ENCODE measurements at regions not wholly inside any gene's neighbourhood (a gene's known extent, or its start where the extent isn't known, plus 50 kb on each side); places are given as distances from the start of the nearest gene placed in this dataset.

DNA sequence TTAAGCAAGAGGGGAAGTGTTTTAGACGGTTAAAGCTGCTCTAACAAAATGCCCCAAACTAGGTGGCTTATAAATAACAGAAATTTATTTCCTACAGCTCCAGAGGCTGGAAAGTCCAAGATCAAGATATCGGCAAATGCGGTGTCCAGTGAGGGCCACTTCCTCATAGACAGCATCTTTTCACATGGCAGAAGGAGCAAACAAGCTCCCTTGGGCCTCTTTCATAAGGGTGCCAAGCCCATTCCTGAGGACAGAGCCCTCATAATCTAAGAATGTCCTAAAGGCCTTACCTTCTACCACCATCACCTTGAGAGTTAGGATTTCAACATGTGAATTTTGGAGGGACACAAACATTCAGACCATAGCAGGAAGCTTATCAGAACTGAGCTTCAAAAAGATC lies 57.3 kb upstream of the PPP1CB start:
- Mint-ChIP-seq H3K4me1 (peaks cover 52% of the 10 kb centered on the region), H3K4me3 (no peak overlapping the region), H3K27me3 (ENCODE audit: low read depth) (no peaks in the 10 kb centered on the region), H3K9me3 (no peaks in the 10 kb centered on the region), H3K36me3 (ENCODE audit: low read depth) (no peaks in the 10 kb centered on the region), H3K27ac (peak overlapping the region; percentile 68 to 88 (median 86))
- no peak for TF ChIP-seq CTCF (IDR thresholded peaks at IDR 0.05; ENCODE audit: unreplicated experiment in 3 of 3)

GRCh38 chr2:28695245-28695647 lies 56.4 kb upstream of the PPP1CB start:
- Mint-ChIP-seq H3K4me3 (peak overlapping the region; percentile 13 to 46 (median 38)), H3K4me1 (peaks cover 50% of the 10 kb centered on the region), H3K27me3 (ENCODE audit: low read depth) (peaks cover under 1% of the 10 kb centered on the region), H3K27ac (peak overlapping the region; percentile 86 to 89 (median 88)), H3K9me3 (no peaks in the 10 kb centered on the region), H3K36me3 (ENCODE audit: low read depth) (no peaks in the 10 kb centered on the region)
- no peak for TF ChIP-seq CTCF (IDR thresholded peaks at IDR 0.05; ENCODE audit: unreplicated experiment in 3 of 3)

- Mint-ChIP-seq H3K27me3 (ENCODE audit: low read depth) (peaks cover 3% of the 10 kb centered on the region), H3K27ac (peak overlapping the region in 2 of 3 experiments; percentile 61 to 86), H3K9me3 (no peaks in the 10 kb centered on the region), H3K4me1 (peaks cover 49% of the 10 kb centered on the region), H3K36me3 (ENCODE audit: low read depth) (no peaks in the 10 kb centered on the region), H3K4me3 (no peak overlapping the region)
- TF ChIP-seq CTCF (IDR thresholded peaks at IDR 0.05; ENCODE audit: unreplicated experiment in 3 of 3) = no peak
Measured at GRCh38 chr2:28696261-28696660, 55.4 kb upstream of the PPP1CB start.

DNA sequence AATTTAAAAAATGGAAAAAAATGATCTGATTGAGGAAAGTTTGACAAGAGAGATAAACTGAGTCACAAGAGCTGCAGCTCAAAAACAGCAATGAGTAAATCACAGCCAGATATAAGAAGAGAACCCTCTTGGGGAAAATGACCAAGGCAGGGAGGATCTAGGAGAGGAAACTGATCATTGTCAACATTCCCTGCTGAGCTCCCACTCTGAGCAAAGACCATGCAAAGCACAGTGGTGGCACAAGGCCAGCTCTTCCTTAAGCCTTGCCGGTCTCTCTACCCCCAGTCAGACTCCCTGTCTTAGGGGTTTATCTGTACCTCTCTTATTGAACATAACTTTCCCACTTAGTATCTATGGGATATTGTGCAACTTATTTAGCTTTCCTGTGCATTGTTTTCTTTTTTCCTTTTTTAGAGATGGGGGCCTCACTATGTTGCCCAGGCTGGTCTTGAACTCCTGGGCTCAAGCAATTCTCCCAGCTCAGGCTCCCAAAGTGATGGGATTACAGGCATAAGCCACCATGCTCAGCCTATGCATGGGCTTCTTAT lies 54.0 kb upstream of the PPP1CB start:
- peaks cover 3% of the 10 kb centered on the region for H3K27me3 Mint-ChIP-seq (ENCODE audit: low read depth)
- H3K36me3 Mint-ChIP-seq (ENCODE audit: low read depth) = no peaks in the 10 kb centered on the region
- peak overlapping the region in 2 of 3 experiments; percentile 5 to 7 for H3K27ac Mint-ChIP-seq
- H3K9me3 Mint-ChIP-seq = no peaks in the 10 kb centered on the region
- no peak overlapping the region for H3K4me3 Mint-ChIP-seq
- TF ChIP-seq CTCF (IDR thresholded peaks at IDR 0.05; ENCODE audit: unreplicated experiment in 3 of 3) = no peak
- H3K4me1 Mint-ChIP-seq = peaks cover 40% of the 10 kb centered on the region

DNA sequence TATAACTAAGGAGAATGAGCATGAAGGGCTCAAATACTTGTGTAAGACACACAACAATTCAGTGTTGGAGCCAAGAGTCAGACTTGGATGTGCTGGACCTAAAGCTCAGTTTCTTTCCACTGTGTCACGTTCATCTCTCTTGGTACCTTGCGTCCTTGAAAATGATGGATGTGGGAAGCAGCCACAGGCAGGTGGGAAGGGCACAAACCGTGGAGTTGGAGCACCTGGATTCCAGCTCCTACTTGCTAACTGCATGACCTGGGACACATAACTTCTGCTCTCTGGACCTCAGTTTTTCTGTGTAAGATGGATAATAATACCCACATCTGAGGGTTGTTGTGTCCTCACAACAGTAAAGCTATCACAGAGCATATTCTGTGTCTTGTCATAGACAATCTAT lies 53.1 kb upstream of the PPP1CB start:
- Mint-ChIP-seq H3K4me3 (no peak overlapping the region), H3K4me1 (peaks cover 32% of the 10 kb centered on the region), H3K27me3 (ENCODE audit: low read depth) (peaks cover 3% of the 10 kb centered on the region), H3K27ac (peak overlapping the region in 2 of 3 experiments; percentile 5 to 28), H3K36me3 (ENCODE audit: low read depth) (no peaks in the 10 kb centered on the region), H3K9me3 (no peaks in the 10 kb centered on the region)
- no peak for TF ChIP-seq CTCF (IDR thresholded peaks at IDR 0.05; ENCODE audit: unreplicated experiment in 3 of 3)

Measured in nephron (organoid).